ENCODE measurements at regions not wholly inside any gene's neighbourhood (a gene's known extent, or its start where the extent isn't known, plus 50 kb on each side); places are given as distances from the start of the nearest gene placed in this dataset.

DNA sequence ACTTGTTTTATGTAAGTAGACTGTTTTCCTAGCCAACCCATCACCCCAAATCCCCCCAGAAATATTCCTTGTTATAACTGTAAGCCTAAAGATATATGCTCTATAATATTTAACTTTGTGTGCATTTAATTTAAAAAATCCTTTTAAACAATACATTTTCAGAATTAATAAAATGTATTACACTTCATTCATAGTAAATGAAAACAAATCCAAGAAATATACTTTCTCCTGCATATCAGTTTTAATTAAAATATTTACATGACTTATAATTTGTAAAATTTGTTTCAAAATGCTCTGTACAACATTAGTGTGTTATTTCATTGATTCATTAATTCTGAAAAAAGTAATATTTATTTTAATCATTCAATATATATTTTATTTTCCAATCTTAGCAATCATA is 669.1 kb upstream of the PCDH20 start:
- no peak for TF ChIP-seq CTCF (conservative IDR thresholded peaks at IDR 0.05; ENCODE audit: low read depth)
- no peak overlapping the region for H3K27ac ChIP-seq
- CTCF ChIA-PET = no interaction called here
- DNase-seq (ENCODE audit: low spot score) = no peak
- POLR2A ChIA-PET (ENCODE audit: low non-redundant PET) = no interaction called here

DNA sequence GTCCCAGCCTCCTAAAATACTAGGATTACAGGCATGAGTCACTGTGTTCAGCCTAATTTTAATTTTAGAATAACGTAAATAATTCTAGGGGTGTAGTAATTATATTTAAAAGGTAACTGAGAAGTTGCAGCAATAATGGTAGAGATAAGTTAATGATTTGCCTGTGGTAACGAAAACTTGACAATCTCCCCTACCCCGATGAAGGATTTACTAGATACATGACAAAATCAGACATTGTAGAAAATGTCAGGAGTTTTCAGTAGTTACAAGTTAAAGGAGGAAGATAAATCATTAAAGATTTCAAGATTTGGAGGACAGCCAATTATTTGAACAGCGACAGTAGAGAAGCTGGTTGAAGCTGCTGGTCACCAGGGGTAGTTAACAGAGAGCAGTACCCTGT is 652.2 kb upstream of the PCDH20 start:
- CTCF ChIA-PET = no interaction called here

GRCh38 chr13:62065016-62065415 is 649.4 kb upstream of the PCDH20 start:
- ChIA-PET CTCF (no interaction called here), POLR2A (ENCODE audit: low non-redundant PET) (no interaction called here)
- no peak for DNase-seq (ENCODE audit: low spot score)
- no peak overlapping the region for H3K27ac ChIP-seq
- no peak for TF ChIP-seq CTCF (conservative IDR thresholded peaks at IDR 0.05; ENCODE audit: low read depth)

More for the DNA sequence above, 652.2 kb upstream of the PCDH20 start:
- POLR2A ChIA-PET (ENCODE audit: low non-redundant PET) = no interaction called here
- no peak overlapping the region for H3K27ac ChIP-seq
- no peak for TF ChIP-seq CTCF (conservative IDR thresholded peaks at IDR 0.05; ENCODE audit: low read depth)
- no peak for DNase-seq (ENCODE audit: low spot score)

DNA sequence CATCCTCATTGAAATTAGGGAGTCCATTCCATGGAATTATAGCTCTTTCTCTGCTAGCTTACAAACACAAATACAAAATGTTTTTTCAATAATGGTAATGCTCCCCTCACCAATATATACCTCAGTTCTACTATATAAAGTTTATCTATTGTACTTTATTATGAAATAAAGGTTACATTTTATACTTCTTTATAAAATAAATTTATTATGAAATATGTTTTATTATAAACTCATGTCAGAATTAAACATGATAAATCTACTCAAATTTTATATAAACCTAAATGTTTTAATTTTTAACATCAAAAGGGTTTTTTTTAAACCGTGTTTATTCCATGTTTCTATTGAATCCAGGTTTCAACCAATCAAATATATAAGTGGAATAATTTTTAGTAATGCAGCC is 646.1 kb upstream of the PCDH20 start:
- ChIA-PET POLR2A (ENCODE audit: low non-redundant PET) (no interaction called here), CTCF (interaction anchor here (0.7 kb wide), 1 partner anchor 28 kb away, joined by 3 read pairs; no protein-coding TSS in a partner anchor)
- no peak for DNase-seq (ENCODE audit: low spot score)
- no peak for TF ChIP-seq CTCF (conservative IDR thresholded peaks at IDR 0.05; ENCODE audit: low read depth)
- no peak overlapping the region for H3K27ac ChIP-seq

DNA sequence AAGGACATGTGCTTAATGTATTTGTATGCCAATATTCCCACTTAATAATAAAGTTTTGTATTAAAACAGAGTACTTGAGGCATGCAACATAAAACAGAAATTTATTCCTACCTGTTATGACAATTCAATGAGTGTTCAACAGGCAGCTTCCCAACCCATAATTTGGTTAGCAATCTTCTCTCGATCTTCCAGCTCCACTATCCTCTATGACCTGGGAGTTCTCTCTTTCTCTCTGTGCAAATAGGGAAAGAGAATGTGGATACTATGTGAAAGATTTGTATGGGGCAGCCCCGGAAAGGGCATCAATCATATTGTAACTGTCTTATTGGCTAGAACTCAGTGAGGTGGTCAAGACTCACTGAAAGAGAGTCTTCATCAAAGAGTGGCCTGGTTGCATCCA is 644.9 kb upstream of the PCDH20 start:
- ChIA-PET POLR2A (ENCODE audit: low non-redundant PET) (no interaction called here), CTCF (no interaction called here)
- H3K27ac ChIP-seq = no peak overlapping the region
- TF ChIP-seq CTCF (conservative IDR thresholded peaks at IDR 0.05; ENCODE audit: low read depth) = no peak
- no peak for DNase-seq (ENCODE audit: low spot score)

GRCh38 chr13:62057286-62057685 is 641.6 kb upstream of the PCDH20 start:
- no peak for DNase-seq (ENCODE audit: low spot score)
- no peak overlapping the region for H3K27ac ChIP-seq
- CTCF ChIA-PET = no interaction called here
- no peak for TF ChIP-seq CTCF (conservative IDR thresholded peaks at IDR 0.05; ENCODE audit: low read depth)
- POLR2A ChIA-PET (ENCODE audit: low non-redundant PET) = no interaction called here

DNA sequence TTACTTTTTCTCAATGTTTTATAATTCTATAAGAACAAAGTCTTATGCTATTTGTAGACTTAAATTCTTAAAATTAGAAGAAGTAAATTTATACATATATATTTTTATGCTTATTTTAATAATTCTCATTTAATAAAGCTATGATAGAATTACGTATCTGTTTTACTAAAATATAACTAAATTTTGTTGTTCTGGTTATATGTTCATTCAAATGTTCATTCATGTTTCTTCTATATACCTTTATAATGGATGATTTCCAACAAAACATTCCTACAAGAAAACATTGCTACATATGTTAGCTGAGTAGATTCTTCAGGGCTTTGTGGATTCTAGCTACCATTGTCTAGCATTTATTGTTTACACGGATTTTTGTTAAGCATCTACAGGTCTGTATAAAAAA is 634.3 kb upstream of the PCDH20 start:
- no peak for DNase-seq (ENCODE audit: low spot score)
- ChIA-PET POLR2A (ENCODE audit: low non-redundant PET) (no interaction called here), CTCF (no interaction called here)
- no peak for TF ChIP-seq CTCF (conservative IDR thresholded peaks at IDR 0.05; ENCODE audit: low read depth)
- H3K27ac ChIP-seq = no peak overlapping the region
